NT2/D1 (cell line): ENCODE measurements at regions not wholly inside any gene's neighbourhood (a gene's known extent, or its start where the extent isn't known, plus 50 kb on each side); places are given as distances from the start of the nearest gene placed in this dataset.

ENCODE experiments used
- YY1 ChIP-seq: IDR thresholded peaks from 2 replicates; pipeline ENCODE4 v1.6.1; 2011; ENCODE audit not compliant: insufficient read length, insufficient read depth
- ZNF274 ChIP-seq: IDR thresholded peaks from 2 replicates; pipeline ENCODE4 v1.6.1; 2011; ENCODE audit warnings: mild to moderate bottlenecking, low read depth, low read length

DNA sequence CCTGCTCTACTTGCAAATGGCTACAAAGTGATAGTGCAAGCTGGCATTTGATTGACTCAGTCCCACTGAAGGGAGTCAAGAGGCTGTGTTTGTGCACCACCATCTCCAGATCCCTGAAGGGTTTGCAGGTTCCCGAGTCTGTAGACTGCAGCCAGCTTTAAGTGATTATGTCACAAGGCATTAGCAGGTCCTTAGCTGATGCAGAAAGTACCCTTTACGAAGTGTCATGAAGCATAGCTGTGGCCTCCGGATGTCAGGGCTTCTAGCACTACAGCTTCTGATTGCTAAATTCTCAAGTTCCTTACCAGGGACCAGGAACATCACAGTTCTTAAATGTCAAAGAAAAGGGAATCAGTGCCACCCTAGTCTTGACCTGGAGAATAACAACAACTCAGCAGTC is 311.3 kb upstream of the TRPC7 start:
- no peak for TF ChIP-seq ZNF274
- no peak for TF ChIP-seq YY1
